HG02623 (cell line): ENCODE measurements at regions not wholly inside any gene's neighbourhood (a gene's known extent, or its start where the extent isn't known, plus 50 kb on each side); places are given as distances from the start of the nearest gene placed in this dataset.

ENCODE experiments used
- ATAC-seq: cut with Tn5 transposase; IDR thresholded peaks from one replicate; pipeline ENCODE4 v1.9.1; 2021; ENCODE audit warnings: moderate library complexity; ENCODE audit not compliant: unreplicated experiment

DNA sequence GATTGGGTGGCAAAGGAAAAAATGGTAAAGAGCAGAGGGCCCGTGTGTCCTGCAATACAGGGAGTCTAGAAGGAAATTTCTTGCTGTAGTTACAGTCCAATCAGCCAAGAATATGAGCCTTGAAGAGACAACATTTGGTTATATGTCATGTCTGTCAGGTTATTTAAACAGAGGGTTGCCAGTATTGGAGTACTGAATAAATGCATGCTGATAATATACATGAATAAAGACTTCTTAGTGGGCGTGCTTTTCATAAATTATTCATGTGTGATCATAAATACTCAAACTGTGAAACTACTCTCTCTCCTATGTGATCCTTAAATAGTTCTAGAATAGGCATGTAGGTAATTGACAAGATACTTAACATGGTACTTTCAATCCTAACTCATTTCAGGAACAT, 249.0 kb downstream of the CRPPA start:
- no peak for ATAC-seq

DNA sequence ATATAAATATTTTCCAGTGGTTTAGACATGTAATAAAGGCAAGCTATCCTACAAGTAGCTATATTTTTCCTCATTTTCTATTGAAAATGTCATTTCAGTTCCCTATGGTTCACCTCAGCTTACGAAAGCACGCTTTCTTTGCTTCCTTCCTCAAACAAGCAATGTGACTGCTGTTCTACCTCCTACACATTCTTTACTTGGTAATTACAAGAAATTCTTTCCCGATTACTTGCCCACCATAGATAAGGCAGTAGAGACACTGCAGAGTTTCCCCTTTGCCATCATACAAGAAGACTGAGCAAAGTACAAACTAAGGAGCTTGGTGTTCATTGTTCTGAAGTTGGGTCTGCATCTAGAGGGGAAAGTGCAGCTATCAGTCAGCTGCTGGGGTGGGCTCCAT, 249.4 kb downstream of the CRPPA start:
- ATAC-seq = no peak

DNA sequence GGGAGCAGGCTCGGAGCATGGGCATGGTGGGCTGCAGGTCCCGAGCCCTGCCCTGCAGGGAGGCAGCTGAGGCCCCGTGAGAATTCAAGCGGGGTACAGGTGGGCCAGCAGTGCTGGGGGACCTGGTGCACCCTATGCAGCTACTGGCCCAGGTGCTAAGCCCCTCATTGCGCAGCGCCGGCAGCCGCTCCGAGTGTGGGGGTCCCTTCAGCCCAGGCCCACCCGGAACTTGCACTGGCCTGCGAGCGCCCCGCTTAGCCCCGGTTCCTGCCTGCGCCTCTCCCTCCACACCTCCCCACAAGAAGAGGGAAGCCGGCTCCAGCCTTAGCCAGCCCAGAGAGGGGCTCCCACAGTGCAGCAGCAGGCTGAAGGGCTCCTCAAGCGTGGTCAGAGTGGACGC, 250.7 kb downstream of the CRPPA start:
- ATAC-seq = no peak

GRCh38 chr7:16169537-16169936, 251.8 kb downstream of the CRPPA start:
- no peak for ATAC-seq

DNA sequence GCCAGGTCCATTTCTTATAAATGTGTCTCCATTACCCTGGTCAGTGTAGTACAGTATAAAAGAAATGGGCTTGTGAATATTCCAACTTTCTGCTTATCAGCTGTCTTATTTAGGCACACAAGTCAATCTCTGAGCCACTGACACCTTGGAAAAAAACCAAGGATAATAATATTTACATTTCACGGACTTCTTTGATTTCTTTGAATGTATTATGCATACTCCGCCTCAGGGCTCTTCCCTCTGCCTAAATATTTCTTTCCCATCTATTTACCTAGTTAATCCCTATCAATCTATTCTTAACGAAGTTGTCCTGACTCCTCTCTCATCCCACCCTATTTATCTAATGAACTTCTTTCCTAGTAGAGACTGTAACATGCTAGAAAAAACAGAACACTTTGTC, 253.8 kb downstream of the CRPPA start:
- ATAC-seq = no peak

GRCh38 chr7:16144361-16144760, 277.0 kb downstream of the CRPPA start:
- ATAC-seq = no peak

GRCh38 chr7:16137944-16138343, 283.4 kb downstream of the CRPPA start:
- no peak for ATAC-seq

DNA sequence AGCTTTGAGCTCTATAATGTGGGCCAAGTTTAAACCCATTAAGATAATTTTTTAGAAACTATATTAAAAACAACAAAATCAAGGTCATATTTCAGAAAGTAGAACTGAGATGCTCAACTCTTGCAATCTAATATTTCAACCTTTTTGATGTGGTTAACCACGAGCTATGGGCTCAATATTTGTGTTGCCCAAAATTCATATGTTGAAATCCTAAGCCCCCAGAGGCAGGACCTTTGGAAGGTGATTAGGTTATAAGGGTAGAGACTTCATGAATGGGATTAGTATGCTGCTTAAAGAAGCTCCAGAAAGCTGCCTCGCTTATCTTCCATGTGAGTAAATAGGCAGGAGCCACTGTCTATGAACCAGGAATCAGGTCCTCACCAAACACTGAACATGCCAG, 284.4 kb downstream of the CRPPA start:
- no peak for ATAC-seq

- no peak for ATAC-seq
Measured at GRCh38 chr7:16135658-16136057, 285.7 kb downstream of the CRPPA start.

- no peak for ATAC-seq
Measured at GRCh38 chr7:16130111-16131110, 290.9 kb downstream of the CRPPA start.

DNA sequence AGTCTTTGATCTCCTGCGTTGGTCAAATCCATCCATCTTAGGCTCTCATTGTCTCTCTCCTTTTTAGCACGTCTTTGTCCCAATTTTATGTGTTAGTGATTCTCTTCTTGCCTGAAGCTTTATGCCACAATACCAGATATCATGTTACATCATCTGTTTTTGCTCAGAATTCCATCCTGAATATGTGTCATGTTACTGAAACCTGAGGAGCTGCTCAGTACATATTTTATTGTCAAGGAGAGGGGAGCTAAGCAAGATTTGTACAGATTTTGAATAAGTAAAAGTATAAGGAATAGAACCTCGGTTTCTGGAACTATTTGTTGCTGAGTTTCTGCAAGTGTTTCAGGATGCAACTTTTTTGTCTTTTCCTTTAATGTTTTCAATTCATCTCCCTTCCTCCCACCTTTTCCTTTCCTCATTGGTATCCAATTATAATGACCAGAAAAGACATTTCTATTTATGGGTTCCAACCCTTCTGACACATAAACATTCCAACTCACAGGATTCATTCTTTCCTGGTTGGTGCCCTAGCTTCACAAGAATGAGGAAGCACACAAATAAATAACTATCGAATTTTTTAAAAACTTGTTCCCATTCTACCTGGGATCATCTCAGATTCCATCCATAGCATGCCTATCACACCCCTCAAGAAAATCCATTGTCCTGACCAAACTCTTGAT, 291.8 kb downstream of the CRPPA start:
- ATAC-seq = no peak

- ATAC-seq = no peak
Measured at GRCh38 chr7:16123117-16123770, 298.1 kb downstream of the CRPPA start.

GRCh38 chr7:16121876-16122390, 299.4 kb downstream of the CRPPA start:
- ATAC-seq = no peak

DNA sequence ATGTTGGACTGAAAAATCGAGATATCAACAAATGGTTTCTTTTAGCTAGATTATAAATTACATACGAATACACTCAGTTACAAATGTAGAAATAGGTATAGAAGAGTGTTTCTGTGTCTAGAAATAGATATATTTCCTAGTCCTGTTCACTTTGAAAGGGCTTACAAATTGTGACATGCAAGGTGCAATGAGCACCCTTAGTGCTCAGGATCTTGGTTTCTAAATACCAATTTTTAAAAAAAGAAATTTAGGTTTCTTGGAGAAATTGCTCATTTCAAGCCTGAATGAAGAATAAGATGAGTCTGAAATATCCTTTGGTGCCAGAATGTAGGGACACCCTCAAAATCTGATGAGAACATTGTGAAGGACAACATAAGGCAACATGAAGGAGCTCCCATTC, 306.0 kb downstream of the CRPPA start:
- ATAC-seq = no peak

- no peak for ATAC-seq
Measured at GRCh38 chr7:16114633-16115032, 306.7 kb downstream of the CRPPA start.

DNA sequence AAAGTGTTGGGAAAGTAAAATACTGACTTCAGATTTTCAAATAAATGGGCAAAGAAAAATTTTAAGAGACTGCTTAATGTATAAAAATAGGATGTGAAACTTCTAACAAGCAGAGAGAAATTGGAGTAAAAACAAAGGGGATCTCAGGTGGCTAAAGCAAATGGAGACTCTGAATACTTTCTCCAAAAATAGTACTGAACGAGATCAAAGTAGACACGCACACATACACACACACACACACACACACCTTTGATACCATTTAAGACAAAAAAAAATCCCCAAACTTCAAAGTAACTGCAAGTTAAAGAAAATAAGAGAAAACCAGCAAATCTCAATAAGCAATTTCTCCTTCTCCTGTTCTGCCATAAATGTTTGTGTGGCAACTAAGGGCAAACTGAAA, 307.3 kb downstream of the CRPPA start:
- no peak for ATAC-seq

- ATAC-seq = no peak
Measured at GRCh38 chr7:16113058-16113457, 308.3 kb downstream of the CRPPA start.

- ATAC-seq = no peak
Measured at GRCh38 chr7:16106869-16107268, 314.5 kb downstream of the CRPPA start.

DNA sequence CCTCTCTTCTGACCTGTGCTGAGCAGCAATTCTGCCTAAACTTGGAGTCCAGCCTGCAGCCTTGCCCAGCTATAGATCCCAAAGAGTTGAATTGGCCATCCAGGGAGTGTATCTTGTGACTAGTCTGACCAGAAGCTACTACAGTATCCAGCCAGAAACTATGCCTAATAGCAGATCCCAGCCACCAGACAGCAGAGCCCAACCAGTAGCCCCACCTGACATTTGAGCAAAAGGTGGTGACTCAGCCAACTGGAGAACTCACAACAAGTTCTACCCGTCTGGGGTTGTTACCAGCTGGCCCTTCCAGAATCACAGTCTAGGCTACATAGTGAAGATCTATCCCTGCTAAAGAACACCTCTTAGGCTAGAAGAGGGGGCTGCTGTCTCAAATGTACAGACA, 315.0 kb downstream of the CRPPA start:
- ATAC-seq = no peak

DNA sequence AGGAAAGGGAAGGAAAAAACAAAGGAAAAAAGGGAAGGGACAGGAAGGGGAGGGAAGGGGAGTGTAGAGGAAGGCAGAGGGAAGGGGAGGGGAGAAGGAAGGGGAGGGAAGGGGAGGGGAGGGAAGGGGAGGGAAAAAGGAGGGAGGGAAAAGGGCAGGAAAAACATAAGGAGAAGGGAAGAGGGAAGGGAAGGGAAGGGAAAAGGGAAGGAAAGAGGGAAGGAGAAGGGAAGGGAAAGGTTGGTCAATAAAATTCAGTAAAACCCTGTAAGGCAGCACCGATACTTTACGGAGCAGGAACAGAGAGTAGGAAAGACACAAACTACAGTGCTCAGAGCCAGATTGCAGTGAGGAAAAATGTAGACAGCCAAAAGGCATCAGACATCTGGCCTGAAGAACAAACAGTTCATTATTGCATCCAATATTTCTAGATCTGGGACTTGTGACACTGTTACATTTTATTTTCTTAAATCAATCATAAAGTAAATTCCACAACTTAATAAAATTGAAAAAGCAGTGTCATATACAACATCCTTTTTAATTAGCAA, 322.0 kb downstream of the CRPPA start:
- ATAC-seq = no peak

DNA sequence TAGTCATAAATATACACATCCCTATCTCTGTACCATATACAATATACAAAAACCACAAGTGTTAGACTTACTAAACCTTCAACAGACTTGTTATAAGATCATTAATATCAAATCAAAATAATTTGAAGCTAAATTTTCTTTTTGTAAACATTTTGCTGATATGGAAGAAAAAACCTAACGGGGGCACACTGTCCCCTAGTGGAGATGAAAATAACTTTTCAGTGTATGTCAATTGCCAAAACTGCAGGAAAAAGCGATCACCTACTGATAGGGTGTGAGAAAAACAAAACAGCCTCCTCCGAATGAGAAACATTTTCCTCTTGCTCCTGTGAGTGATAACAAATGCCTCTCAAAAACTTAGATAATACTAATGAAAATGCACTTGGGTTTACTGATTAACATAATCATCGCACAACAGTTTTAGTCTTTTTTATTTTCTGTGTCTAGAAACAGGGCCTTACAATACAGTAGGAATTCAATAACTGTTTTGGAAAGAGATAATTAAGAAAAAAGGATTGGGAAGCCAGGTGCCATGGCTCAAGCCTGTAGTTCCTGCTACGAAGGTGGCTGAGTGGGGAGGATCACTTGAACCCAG, 322.7 kb downstream of the CRPPA start:
- ATAC-seq = no peak
